ENCODE measurements at regions not wholly inside any gene's neighbourhood (a gene's known extent, or its start where the extent isn't known, plus 50 kb on each side); places are given as distances from the start of the nearest gene placed in this dataset.

GRCh38 chr11:34783816-34784317, 132.3 kb downstream of the APIP start (continued):
- TF ChIP-seq, protein P1, sequence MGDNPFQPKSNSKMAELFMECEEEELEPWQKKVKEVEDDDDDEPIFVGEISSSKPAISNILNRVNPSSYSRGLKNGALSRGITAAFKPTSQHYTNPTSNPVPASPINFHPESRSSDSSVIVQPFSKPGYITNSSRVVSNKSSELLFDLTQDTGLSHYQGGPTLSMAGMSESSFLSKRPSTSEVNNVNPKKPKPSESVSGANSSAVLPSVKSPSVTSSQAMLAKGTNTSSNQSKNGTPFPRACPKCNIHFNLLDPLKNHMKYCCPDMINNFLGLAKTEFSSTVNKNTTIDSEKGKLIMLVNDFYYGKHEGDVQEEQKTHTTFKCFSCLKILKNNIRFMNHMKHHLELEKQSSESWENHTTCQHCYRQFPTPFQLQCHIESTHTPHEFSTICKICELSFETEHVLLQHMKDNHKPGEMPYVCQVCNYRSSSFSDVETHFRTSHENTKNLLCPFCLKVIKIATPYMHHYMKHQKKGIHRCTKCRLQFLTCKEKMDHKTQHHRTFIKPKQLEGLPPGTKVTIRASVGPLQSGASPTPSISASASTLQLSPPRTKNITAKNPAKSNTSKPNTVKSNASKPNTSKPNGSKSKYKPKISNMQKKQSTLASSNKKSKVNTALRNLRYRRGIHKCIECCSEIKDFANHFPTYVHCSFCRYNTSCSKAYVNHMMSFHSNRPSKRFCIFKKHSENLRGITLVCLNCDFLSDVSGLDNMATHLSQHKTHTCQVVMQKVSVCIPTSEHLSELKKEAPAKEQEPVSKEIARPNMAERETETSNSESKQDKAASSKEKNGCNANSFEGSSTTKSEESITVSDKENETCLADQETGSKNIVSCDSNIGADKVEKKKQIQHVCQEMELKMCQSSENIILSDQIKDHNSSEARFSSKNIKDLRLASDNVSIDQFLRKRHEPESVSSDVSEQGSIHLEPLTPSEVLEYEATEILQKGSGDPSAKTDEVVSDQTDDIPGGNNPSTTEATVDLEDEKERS (CRISPR knock-in tag; IDR thresholded peaks at IDR 0.05), result no peak
- peak; percentile 82 for TF ChIP-seq MED1 (CRISPR knock-in tag; IDR thresholded peaks at IDR 0.05)
- TF ChIP-seq ARID4A (CRISPR knock-in tag; IDR thresholded peaks at IDR 0.05; ENCODE audit: borderline replicate concordance), result peak; percentile 31; the same call in 1 of the 2 replicates
- TF ChIP-seq KDM3A (CRISPR knock-in tag; IDR thresholded peaks at IDR 0.05; ENCODE audit: low read depth), result no peak
- no peak for TF ChIP-seq NONO (IDR thresholded peaks at IDR 0.05)
- TF ChIP-seq NONO (CRISPR knock-in tag; conservative IDR thresholded peaks at IDR 0.05), result peak; percentile 66; the same call in 1 of the 2 replicates
- TF ChIP-seq KMT2A (CRISPR knock-in tag; IDR thresholded peaks at IDR 0.05), result no peak
- TF ChIP-seq ZNF446 (CRISPR knock-in tag; IDR thresholded peaks at IDR 0.05), result no peak
- TF ChIP-seq HIC2 (CRISPR knock-in tag; IDR thresholded peaks at IDR 0.05; ENCODE audit: low read depth), result peak; percentile 34; the same call in 1 of the 2 replicates
- TF ChIP-seq RXRB (CRISPR knock-in tag; IDR thresholded peaks at IDR 0.05; ENCODE audit: borderline replicate concordance), result peak; percentile 97
- TF ChIP-seq TRAFD1 (CRISPR knock-in tag; IDR thresholded peaks at IDR 0.05; ENCODE audit: borderline replicate concordance), result no peak
- TF ChIP-seq ZNF460 (CRISPR knock-in tag; IDR thresholded peaks at IDR 0.05; ENCODE audit: borderline replicate concordance), result no peak
- 0 out of 2 replicates have a peak, but pooled peaks have one; percentile 34 for TF ChIP-seq ZNF546 (CRISPR knock-in tag; conservative IDR thresholded peaks at IDR 0.05)
- no peak for TF ChIP-seq E2F5 (CRISPR knock-in tag; conservative IDR thresholded peaks at IDR 0.05)
- TF ChIP-seq ZNF224 (CRISPR knock-in tag; IDR thresholded peaks at IDR 0.05), result no peak
- peak; percentile 41; the same call in 1 of the 2 replicates for TF ChIP-seq ZBTB21 (CRISPR knock-in tag; IDR thresholded peaks at IDR 0.05)
- TF ChIP-seq SP2 (CRISPR knock-in tag; IDR thresholded peaks at IDR 0.05), result no peak
